Endothelial cell of umbilical vein (primary cell): ENCODE measurements at regions not wholly inside any gene's neighbourhood (a gene's known extent, or its start where the extent isn't known, plus 50 kb on each side); places are given as distances from the start of the nearest gene placed in this dataset.

Source experiments
- EZH2 ChIP-seq: IDR thresholded peaks from 2 replicates; pipeline ENCODE4 v1.6.1; 2012; ENCODE audit warnings: borderline replicate concordance, low read depth, mild to moderate bottlenecking, moderate library complexity, low read length, inconsistent platforms; ENCODE audit not compliant: severe bottlenecking
- FOS ChIP-seq: IDR thresholded peaks from 2 replicates; pipeline ENCODE4 v1.6.1; 2011; ENCODE audit warnings: mild to moderate bottlenecking, low read length, moderate library complexity, borderline replicate concordance; ENCODE audit not compliant: insufficient read depth
- JUN ChIP-seq: IDR thresholded peaks from 2 replicates; pipeline ENCODE4 v1.6.1; 2011; ENCODE audit warnings: borderline replicate concordance, low read depth; ENCODE audit not compliant: insufficient read length, insufficient read depth
- MAX ChIP-seq: IDR thresholded peaks from 2 replicates; pipeline ENCODE4 v1.6.1; 2011; ENCODE audit not compliant: insufficient read depth, insufficient read length
- MYC ChIP-seq: IDR thresholded peaks from one replicate; pipeline ENCODE4 v1.6.1; 2011; ENCODE audit warnings: mild to moderate bottlenecking, low read depth, low read length
- POLR2A ChIP-seq: IDR thresholded peaks from 2 replicates; pipeline ENCODE4 v1.6.1; 2012; ENCODE audit warnings: low read depth, mild to moderate bottlenecking, control low read depth, low read length
- POLR2AphosphoS5 ChIP-seq: IDR thresholded peaks from 2 replicates; pipeline ENCODE4 v1.6.1; 2012; ENCODE audit warnings: low read depth, mild to moderate bottlenecking, control low read depth, low read length, moderate library complexity; ENCODE audit not compliant: insufficient read depth
- TF ChIP-seq, protein P1 (sequence below), 2 donors: IDR thresholded peaks; 1 replicate in 1 of 2; 2 replicates in 1 of 2; pipeline ENCODE4 v1.5.1; 2011; ENCODE audit warnings: low read length in 2 of 2, mild to moderate bottlenecking in 2 of 2, moderate library complexity in 2 of 2, control low read depth in 1 of 2, inconsistent platforms in 1 of 2, low read depth in 1 of 2; ENCODE audit not compliant: insufficient read depth in 1 of 2; ENCODE audit errors: extremely low read depth in 1 of 2

- TF ChIP-seq POLR2AphosphoS5 = no peak
- TF ChIP-seq, protein P1, sequence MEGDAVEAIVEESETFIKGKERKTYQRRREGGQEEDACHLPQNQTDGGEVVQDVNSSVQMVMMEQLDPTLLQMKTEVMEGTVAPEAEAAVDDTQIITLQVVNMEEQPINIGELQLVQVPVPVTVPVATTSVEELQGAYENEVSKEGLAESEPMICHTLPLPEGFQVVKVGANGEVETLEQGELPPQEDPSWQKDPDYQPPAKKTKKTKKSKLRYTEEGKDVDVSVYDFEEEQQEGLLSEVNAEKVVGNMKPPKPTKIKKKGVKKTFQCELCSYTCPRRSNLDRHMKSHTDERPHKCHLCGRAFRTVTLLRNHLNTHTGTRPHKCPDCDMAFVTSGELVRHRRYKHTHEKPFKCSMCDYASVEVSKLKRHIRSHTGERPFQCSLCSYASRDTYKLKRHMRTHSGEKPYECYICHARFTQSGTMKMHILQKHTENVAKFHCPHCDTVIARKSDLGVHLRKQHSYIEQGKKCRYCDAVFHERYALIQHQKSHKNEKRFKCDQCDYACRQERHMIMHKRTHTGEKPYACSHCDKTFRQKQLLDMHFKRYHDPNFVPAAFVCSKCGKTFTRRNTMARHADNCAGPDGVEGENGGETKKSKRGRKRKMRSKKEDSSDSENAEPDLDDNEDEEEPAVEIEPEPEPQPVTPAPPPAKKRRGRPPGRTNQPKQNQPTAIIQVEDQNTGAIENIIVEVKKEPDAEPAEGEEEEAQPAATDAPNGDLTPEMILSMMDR (IDR thresholded peaks at IDR 0.05; ENCODE audit: extremely low read depth in 1 of 2, insufficient read depth in 1 of 2, low read depth in 1 of 2, low read length in 2 of 2) = no peak
- TF ChIP-seq JUN = no peak
- TF ChIP-seq POLR2A = no peak
- no peak for TF ChIP-seq EZH2
- no peak for TF ChIP-seq MYC
- no peak for TF ChIP-seq FOS
- no peak for TF ChIP-seq MAX
Measured at GRCh38 chr12:68418137-68418460, 85.9 kb upstream of the MDM1 start.
